ENCODE measurements at regions not wholly inside any gene's neighbourhood (a gene's known extent, or its start where the extent isn't known, plus 50 kb on each side); places are given as distances from the start of the nearest gene placed in this dataset.

DNA sequence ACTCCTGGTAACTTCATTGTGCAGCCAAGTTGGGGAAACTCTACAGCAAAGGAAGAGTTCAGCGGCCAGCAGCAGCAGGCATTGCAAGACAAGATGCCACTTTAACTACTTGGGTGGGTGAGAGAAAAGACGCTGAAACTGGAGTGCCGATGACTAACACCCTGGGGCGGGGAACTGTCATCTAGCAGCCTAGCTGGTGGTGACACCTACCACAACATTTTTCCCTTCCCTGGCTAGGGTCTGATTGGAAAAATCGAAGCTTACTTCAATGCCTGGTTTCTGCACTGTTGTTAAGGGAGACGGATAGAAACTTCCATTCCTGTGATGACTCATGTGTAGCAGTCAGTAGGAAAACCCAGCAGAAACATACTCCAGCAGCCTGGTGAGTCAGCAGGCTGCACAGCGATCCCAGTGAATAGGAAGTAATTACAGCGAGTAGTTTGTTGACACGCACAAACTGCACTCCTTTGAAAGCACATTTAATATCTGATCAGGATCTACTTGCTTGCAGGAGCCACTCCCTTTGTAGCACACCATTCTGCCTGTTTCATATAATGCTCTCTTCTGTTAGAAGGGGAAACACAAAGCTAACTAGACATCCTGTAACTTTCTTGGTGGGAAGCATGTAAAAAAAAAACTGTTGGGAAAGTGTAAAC, 62.1 kb upstream of the MAPRE2 start:
- Histone ChIP-seq H3K27me3 (ENCODE audit: control insufficient read depth in 4 of 4, insufficient read depth in 4 of 4, low read length in 3 of 4) (no peaks in the 10 kb centered on the region), H3K27ac (ENCODE audit: low read depth in 1 of 2, low read length in 2 of 2) (peak overlapping the region; percentile 64 to 66), H3K9me3 (ENCODE audit: control insufficient read depth in 4 of 4, low read length in 3 of 4) (no peaks in the 10 kb centered on the region), H3K4me1 (ENCODE audit: control insufficient read depth in 4 of 4, insufficient read depth in 4 of 4, low read length in 3 of 4) (peaks cover 5 to 27% (median 23%) of the 10 kb centered on the region in 4 donors), H3K9ac (ENCODE audit: low read depth in 1 of 2, low read length in 2 of 2) (peak overlapping the region in 1 of 2 donors; percentile 92), H3K4me3 (ENCODE audit: low read depth in 1 of 3, low read length in 3 of 3) (peak overlapping the region in 2 of 3 donors; percentile 92 to 96), H3K36me3 (ENCODE audit: control insufficient read depth in 4 of 4, insufficient read depth in 3 of 4, low read depth in 1 of 4, low read length in 3 of 4) (no peaks in the 10 kb centered on the region)
- WGBS: 2% methylated on average over 9 of the region's 9 CpGs
- no peak for DNase-seq (ENCODE audit: low spot score)
- TF ChIP-seq JUND (IDR thresholded peaks at IDR 0.05): peak; percentile 99 to 100
- no peak for TF ChIP-seq NR2F2 (IDR thresholded peaks at IDR 0.05)
- TF ChIP-seq, protein P1, sequence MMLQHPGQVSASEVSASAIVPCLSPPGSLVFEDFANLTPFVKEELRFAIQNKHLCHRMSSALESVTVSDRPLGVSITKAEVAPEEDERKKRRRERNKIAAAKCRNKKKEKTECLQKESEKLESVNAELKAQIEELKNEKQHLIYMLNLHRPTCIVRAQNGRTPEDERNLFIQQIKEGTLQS (IDR thresholded peaks at IDR 0.05): peak; percentile 91
- TF ChIP-seq TAF1 (conservative IDR thresholded peaks at IDR 0.05): no peak
- no peak for TF ChIP-seq HNF4G (IDR thresholded peaks at IDR 0.05)
- peak in 1 of 2 donors; percentile 29 for TF ChIP-seq HNF4A (conservative IDR thresholded peaks at IDR 0.05)
- TF ChIP-seq, protein P2, sequence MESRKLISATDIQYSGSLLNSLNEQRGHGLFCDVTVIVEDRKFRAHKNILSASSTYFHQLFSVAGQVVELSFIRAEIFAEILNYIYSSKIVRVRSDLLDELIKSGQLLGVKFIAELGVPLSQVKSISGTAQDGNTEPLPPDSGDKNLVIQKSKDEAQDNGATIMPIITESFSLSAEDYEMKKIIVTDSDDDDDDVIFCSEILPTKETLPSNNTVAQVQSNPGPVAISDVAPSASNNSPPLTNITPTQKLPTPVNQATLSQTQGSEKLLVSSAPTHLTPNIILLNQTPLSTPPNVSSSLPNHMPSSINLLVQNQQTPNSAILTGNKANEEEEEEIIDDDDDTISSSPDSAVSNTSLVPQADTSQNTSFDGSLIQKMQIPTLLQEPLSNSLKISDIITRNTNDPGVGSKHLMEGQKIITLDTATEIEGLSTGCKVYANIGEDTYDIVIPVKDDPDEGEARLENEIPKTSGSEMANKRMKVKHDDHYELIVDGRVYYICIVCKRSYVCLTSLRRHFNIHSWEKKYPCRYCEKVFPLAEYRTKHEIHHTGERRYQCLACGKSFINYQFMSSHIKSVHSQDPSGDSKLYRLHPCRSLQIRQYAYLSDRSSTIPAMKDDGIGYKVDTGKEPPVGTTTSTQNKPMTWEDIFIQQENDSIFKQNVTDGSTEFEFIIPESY (IDR thresholded peaks at IDR 0.05): no peak
- TF ChIP-seq SP1 (IDR thresholded peaks at IDR 0.05): peak; percentile 30
- TF ChIP-seq, protein P3, sequence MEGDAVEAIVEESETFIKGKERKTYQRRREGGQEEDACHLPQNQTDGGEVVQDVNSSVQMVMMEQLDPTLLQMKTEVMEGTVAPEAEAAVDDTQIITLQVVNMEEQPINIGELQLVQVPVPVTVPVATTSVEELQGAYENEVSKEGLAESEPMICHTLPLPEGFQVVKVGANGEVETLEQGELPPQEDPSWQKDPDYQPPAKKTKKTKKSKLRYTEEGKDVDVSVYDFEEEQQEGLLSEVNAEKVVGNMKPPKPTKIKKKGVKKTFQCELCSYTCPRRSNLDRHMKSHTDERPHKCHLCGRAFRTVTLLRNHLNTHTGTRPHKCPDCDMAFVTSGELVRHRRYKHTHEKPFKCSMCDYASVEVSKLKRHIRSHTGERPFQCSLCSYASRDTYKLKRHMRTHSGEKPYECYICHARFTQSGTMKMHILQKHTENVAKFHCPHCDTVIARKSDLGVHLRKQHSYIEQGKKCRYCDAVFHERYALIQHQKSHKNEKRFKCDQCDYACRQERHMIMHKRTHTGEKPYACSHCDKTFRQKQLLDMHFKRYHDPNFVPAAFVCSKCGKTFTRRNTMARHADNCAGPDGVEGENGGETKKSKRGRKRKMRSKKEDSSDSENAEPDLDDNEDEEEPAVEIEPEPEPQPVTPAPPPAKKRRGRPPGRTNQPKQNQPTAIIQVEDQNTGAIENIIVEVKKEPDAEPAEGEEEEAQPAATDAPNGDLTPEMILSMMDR (IDR thresholded peaks at IDR 0.05; ENCODE audit: low read depth, low read length, missing input control): no peak
- no peak for TF ChIP-seq GABPA (IDR thresholded peaks at IDR 0.05 in 1 of 2, conservative IDR thresholded peaks at IDR 0.05 in 1 of 2)
- TF ChIP-seq RXRA (IDR thresholded peaks at IDR 0.05): peak in 1 of 2 donors; percentile 62
- TF ChIP-seq RAD21 (IDR thresholded peaks at IDR 0.05): peak; percentile 18 to 35
- peak in 1 of 2 donors; percentile 28 for TF ChIP-seq EGR1 (IDR thresholded peaks at IDR 0.05; ENCODE audit: low read depth in 2 of 2)
- TF ChIP-seq, protein P4, sequence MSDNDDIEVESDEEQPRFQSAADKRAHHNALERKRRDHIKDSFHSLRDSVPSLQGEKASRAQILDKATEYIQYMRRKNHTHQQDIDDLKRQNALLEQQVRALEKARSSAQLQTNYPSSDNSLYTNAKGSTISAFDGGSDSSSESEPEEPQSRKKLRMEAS (IDR thresholded peaks at IDR 0.05): peak; percentile 68
- TF ChIP-seq, protein P5, sequence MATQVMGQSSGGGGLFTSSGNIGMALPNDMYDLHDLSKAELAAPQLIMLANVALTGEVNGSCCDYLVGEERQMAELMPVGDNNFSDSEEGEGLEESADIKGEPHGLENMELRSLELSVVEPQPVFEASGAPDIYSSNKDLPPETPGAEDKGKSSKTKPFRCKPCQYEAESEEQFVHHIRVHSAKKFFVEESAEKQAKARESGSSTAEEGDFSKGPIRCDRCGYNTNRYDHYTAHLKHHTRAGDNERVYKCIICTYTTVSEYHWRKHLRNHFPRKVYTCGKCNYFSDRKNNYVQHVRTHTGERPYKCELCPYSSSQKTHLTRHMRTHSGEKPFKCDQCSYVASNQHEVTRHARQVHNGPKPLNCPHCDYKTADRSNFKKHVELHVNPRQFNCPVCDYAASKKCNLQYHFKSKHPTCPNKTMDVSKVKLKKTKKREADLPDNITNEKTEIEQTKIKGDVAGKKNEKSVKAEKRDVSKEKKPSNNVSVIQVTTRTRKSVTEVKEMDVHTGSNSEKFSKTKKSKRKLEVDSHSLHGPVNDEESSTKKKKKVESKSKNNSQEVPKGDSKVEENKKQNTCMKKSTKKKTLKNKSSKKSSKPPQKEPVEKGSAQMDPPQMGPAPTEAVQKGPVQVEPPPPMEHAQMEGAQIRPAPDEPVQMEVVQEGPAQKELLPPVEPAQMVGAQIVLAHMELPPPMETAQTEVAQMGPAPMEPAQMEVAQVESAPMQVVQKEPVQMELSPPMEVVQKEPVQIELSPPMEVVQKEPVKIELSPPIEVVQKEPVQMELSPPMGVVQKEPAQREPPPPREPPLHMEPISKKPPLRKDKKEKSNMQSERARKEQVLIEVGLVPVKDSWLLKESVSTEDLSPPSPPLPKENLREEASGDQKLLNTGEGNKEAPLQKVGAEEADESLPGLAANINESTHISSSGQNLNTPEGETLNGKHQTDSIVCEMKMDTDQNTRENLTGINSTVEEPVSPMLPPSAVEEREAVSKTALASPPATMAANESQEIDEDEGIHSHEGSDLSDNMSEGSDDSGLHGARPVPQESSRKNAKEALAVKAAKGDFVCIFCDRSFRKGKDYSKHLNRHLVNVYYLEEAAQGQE (IDR thresholded peaks at IDR 0.05): no peak
- no peak for TF ChIP-seq FOXA1 (IDR thresholded peaks at IDR 0.05)
- TF ChIP-seq YY1 (IDR thresholded peaks at IDR 0.05): peak; percentile 85
- TF ChIP-seq FOXA2 (IDR thresholded peaks at IDR 0.05): peak; percentile 46
